Trophoblast cell (in vitro differentiated cells and primary cell): ENCODE measurements at regions not wholly inside any gene's neighbourhood (a gene's known extent, or its start where the extent isn't known, plus 50 kb on each side); places are given as distances from the start of the nearest gene placed in this dataset.
"Not testable (repeated sequence)": the region's sequence is repeated elsewhere in the genome, so short reads cannot be mapped to it uniquely, and the experiment has no call there.

ENCODE experiments used
- DNase-seq, 2 donors: peaks; one replicate each; pipeline ENCODE4 v3.0.0-alpha.2; 2016
- H2AFZ ChIP-seq: 2 replicates; pipeline ENCODE4 v1.6.1; 2013; ENCODE audit warnings: low read length, moderate library complexity, mild to moderate bottlenecking; ENCODE audit not compliant: insufficient read depth, poor library complexity
- H2AK5ac ChIP-seq: 2 replicates; pipeline ENCODE4 v1.6.1; 2013; ENCODE audit warnings: mild to moderate bottlenecking, low read length
- H2BK120ac ChIP-seq: 2 replicates; pipeline ENCODE4 v1.6.1; 2013; ENCODE audit warnings: low read length, mild to moderate bottlenecking, moderate library complexity; ENCODE audit not compliant: insufficient read depth, poor library complexity
- H2BK12ac ChIP-seq: 2 replicates; pipeline ENCODE4 v1.6.1; 2013; ENCODE audit warnings: mild to moderate bottlenecking, low read length, moderate library complexity
- H2BK5ac ChIP-seq: 2 replicates; pipeline ENCODE4 v1.6.1; 2013; ENCODE audit warnings: low read length, low read depth, moderate library complexity, mild to moderate bottlenecking; ENCODE audit not compliant: poor library complexity
- H3K14ac ChIP-seq: 2 replicates; pipeline ENCODE4 v1.6.1; 2013; ENCODE audit warnings: mild to moderate bottlenecking, low read length
- H3K18ac ChIP-seq: 2 replicates; pipeline ENCODE4 v1.6.1; 2013; ENCODE audit warnings: mild to moderate bottlenecking, low read length
- H3K23ac ChIP-seq: 2 replicates; pipeline ENCODE4 v1.6.1; 2013; ENCODE audit warnings: low read length
- H3K27ac ChIP-seq: 2 replicates; pipeline ENCODE4 v1.5.1; 2013; ENCODE audit warnings: low read depth, mild to moderate bottlenecking, inconsistent platforms, low read length, moderate library complexity
- H3K27me3 ChIP-seq: 2 replicates; pipeline ENCODE4 v1.6.1; 2013; ENCODE audit warnings: inconsistent platforms, mild to moderate bottlenecking, low read length, moderate library complexity; ENCODE audit not compliant: insufficient read depth
- H3K36me3 ChIP-seq, 2 experiments: 1 replicate in 1 of 2; 2 replicates in 1 of 2; pipeline ENCODE4 v1.6.1; 2013; ENCODE audit warnings: low read length in 2 of 2, mild to moderate bottlenecking in 2 of 2, moderate library complexity in 1 of 2; ENCODE audit not compliant: insufficient read depth in 2 of 2, control insufficient read depth in 1 of 2
- H3K4ac ChIP-seq: 2 replicates; pipeline ENCODE4 v1.6.1; 2013; ENCODE audit warnings: low read depth, mild to moderate bottlenecking, low read length, moderate library complexity
- H3K4me1 ChIP-seq, 2 experiments: 1 replicate in 1 of 2; 2 replicates in 1 of 2; pipeline ENCODE4 v1.6.1; 2013; ENCODE audit warnings: low read length in 2 of 2, mild to moderate bottlenecking in 2 of 2, moderate library complexity in 1 of 2; ENCODE audit not compliant: insufficient read depth in 2 of 2, control insufficient read depth in 1 of 2
- H3K4me2 ChIP-seq: 2 replicates; pipeline ENCODE4 v1.6.1; 2013; ENCODE audit warnings: inconsistent platforms, mild to moderate bottlenecking, low read length, moderate library complexity
- H3K4me3 ChIP-seq: 2 replicates; pipeline ENCODE4 v1.5.1; 2013; ENCODE audit warnings: mild to moderate bottlenecking, low read depth, low read length, inconsistent platforms
- H3K79me1 ChIP-seq: one replicate; pipeline ENCODE4 v1.6.1; 2013; ENCODE audit warnings: low read length
- H3K79me2 ChIP-seq: 2 replicates; pipeline ENCODE4 v1.6.1; 2013; ENCODE audit warnings: low read length, mild to moderate bottlenecking; ENCODE audit not compliant: control insufficient read depth, insufficient read depth, poor library complexity
- H3K9ac ChIP-seq: 2 replicates; pipeline ENCODE4 v1.6.1; 2013; ENCODE audit warnings: mild to moderate bottlenecking, low read length
- H3K9me3 ChIP-seq: 2 replicates; pipeline ENCODE4 v1.6.1; 2013; ENCODE audit warnings: low read depth, mild to moderate bottlenecking, control low read depth, inconsistent platforms, low read length; ENCODE audit not compliant: insufficient read depth
- H4K12ac ChIP-seq: 2 replicates; pipeline ENCODE4 v1.6.1; 2013; ENCODE audit warnings: low read depth, mild to moderate bottlenecking, low read length, moderate library complexity
- H4K8ac ChIP-seq: 2 replicates; pipeline ENCODE4 v1.6.1; 2013; ENCODE audit warnings: low read depth, mild to moderate bottlenecking, low read length, moderate library complexity
- H4K91ac ChIP-seq: one replicate; pipeline ENCODE4 v1.6.1; 2013; ENCODE audit warnings: low read depth, mild to moderate bottlenecking, low read length, moderate library complexity
- WGBS: extraction: QIAGEN DNeasy Blood & Tissue Kit; methylation state at CpG from one replicate; pipeline ENCODE4 v1.1.7; 2013; ENCODE audit warnings: missing lambda C conversion rate; ENCODE audit not compliant: insufficient read length, insufficient coverage; ENCODE audit errors: extremely low coverage; 5-methylcytosine and 5-hydroxymethylcytosine counted together

DNA sequence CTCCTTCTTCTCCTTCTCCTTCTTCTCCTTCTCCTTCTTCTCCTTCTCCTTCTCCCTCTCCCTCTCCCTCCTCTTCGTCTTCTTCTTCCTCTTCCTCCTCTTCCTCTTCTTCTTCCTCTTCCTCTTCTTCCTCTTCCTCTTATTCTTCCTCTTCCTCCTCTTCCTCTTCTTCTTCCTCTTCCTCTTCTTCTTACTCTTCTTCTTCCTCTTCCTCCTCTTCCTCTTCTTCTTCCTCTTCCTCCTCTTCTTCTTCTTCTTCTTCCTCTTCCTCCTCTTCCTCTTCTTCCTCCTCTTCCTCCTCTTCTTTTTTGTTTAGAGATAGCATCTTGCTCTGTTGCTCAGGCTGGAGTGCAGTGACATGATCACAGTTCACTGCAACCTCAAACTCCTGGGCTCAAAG, 97.7 kb upstream of the MPHOSPH6 start:
- not testable (repeated sequence) for H2BK5ac ChIP-seq, H2BK120ac ChIP-seq, H4K8ac ChIP-seq, H3K36me3 ChIP-seq, H3K4me3 ChIP-seq, DNase-seq, H3K9ac ChIP-seq, H4K12ac ChIP-seq, H2BK12ac ChIP-seq, H3K79me1 ChIP-seq, H2AK5ac ChIP-seq, H3K27ac ChIP-seq, H3K18ac ChIP-seq, H3K14ac ChIP-seq, H2AFZ ChIP-seq, H3K4me2 ChIP-seq, H3K4me1 ChIP-seq, H3K9me3 ChIP-seq, H3K23ac ChIP-seq, H3K79me2 ChIP-seq, H3K4ac ChIP-seq, H3K27me3 ChIP-seq, H4K91ac ChIP-seq
- no CpG with 5 or more reads among the region's 1 CpG for WGBS

DNA sequence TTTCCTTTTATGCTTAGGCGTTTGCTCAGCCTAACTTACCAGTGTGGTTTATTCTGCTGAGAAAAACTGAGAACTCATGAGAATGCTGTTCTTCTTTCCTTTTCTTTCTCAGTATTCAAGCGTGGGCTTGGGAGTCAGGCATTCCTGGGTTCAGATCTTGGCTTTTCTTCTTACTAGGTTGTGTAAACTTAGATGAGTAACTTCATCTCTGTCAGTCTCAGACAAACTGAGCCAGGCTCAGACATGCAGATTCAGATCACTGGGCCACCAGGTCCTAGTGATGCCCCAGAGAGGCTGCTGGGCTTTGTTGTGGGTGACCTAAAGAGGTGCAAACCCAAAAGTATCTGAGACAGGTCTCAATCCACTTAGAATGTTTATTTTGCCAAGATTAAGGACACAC, 95.8 kb upstream of the MPHOSPH6 start:
- Histone ChIP-seq H2BK120ac (no peak overlapping the region), H3K14ac (no peak overlapping the region), H3K4me3 (no peak overlapping the region), H2AFZ (no peak overlapping the region), H3K27ac (no peak overlapping the region), H3K9me3 (no peaks in the 10 kb centered on the region), H4K91ac (no peak overlapping the region), H4K12ac (no peak overlapping the region), H3K4me1 (no peaks in the 10 kb centered on the region), H2AK5ac (no peak overlapping the region), H3K79me2 (no peaks in the 10 kb centered on the region), H3K9ac (no peak overlapping the region), H3K23ac (no peak overlapping the region), H3K4ac (no peak overlapping the region), H2BK12ac (no peak overlapping the region), H3K79me1 (no peaks in the 10 kb centered on the region), H3K18ac (no peak overlapping the region), H3K27me3 (no peaks in the 10 kb centered on the region), H3K4me2 (no peak overlapping the region), H2BK5ac (no peak overlapping the region), H4K8ac (no peak overlapping the region), H3K36me3 (no peaks in the 10 kb centered on the region)
- no CpG with 5 or more reads among the region's 2 CpGs for WGBS
- DNase-seq: no peak

DNA sequence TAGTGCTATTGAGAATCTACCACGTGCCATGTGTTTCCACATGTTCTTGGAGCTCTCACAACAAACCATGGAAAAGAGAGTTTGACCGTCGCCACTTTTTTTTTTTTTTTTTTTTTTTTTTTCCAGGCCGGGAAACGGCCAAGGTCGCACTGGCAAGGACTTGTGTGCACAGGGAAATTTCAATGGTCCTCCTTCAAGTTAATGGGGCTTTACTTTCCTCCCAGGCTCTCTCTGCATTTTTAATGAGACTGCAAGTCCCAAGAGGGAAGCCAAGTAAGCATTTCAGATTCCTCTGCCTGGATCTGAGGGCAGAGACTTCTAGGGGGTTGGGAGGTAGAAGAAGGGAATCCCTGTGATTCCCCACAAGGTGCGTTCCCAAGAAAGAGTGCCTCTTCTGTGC, 94.7 kb upstream of the MPHOSPH6 start:
- Histone ChIP-seq H3K4me1 (no peaks in the 10 kb centered on the region), H3K4me3 (no peak overlapping the region), H4K12ac (no peak overlapping the region), H3K79me2 (no peaks in the 10 kb centered on the region), H4K91ac (no peak overlapping the region), H4K8ac (no peak overlapping the region), H3K18ac (no peak overlapping the region), H3K14ac (no peak overlapping the region), H3K9me3 (no peaks in the 10 kb centered on the region), H2BK120ac (no peak overlapping the region), H2BK12ac (no peak overlapping the region), H3K79me1 (no peaks in the 10 kb centered on the region), H2AFZ (no peak overlapping the region), H3K36me3 (no peaks in the 10 kb centered on the region), H3K27me3 (no peaks in the 10 kb centered on the region), H3K27ac (no peak overlapping the region), H2AK5ac (no peak overlapping the region), H2BK5ac (no peak overlapping the region), H3K4me2 (no peak overlapping the region), H3K23ac (no peak overlapping the region), H3K9ac (no peak overlapping the region), H3K4ac (no peak overlapping the region)
- no peak for DNase-seq
- no CpG with 5 or more reads among the region's 7 CpGs for whole genome bisulfite sequencing

DNA sequence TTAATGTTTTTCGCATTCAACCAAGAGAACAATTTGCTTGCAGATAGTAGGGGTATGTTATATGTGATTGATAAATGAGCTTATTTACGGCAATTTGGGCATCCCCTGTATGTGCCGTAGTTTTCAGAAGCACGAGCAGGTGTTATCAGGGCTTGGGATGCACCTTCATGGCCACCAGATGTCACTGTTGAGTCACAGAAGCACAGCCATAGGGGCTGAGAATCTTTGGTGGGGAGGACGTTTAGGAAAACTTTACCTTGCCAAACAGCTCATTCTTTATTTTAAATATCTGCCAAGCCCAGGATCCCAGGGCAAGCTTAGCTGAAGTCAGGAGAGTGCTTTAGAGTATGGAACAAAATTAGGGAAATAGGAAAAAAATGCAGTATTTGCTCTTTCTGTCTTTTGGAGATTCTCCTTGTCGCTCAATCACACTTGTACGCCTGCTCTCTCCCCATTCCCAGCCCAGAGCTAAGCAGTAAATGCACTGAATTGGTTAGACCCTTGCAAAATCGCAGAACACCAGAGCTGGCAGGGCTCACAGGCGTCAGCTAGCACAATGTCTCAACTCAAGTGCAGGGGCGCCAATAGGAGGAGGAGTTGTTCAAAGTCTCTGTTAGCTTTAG, 93.6 kb upstream of the MPHOSPH6 start:
- no peak overlapping the region for H4K91ac ChIP-seq
- no CpG with 5 or more reads among the region's 10 CpGs for WGBS
- H3K79me2 ChIP-seq: no peaks in the 10 kb centered on the region
- H3K4me2 ChIP-seq: no peak overlapping the region
- H3K4me1 ChIP-seq: no peaks in the 10 kb centered on the region
- H3K36me3 ChIP-seq: no peaks in the 10 kb centered on the region
- H3K9ac ChIP-seq: no peak overlapping the region
- H3K4me3 ChIP-seq: no peak overlapping the region
- no peak overlapping the region for H3K27ac ChIP-seq
- H3K4ac ChIP-seq: no peak overlapping the region
- H4K8ac ChIP-seq: no peak overlapping the region
- H2BK12ac ChIP-seq: no peak overlapping the region
- H2BK120ac ChIP-seq: no peak overlapping the region
- no peak overlapping the region for H3K14ac ChIP-seq
- no peak overlapping the region for H4K12ac ChIP-seq
- no peak overlapping the region for H2AFZ ChIP-seq
- no peaks in the 10 kb centered on the region for H3K79me1 ChIP-seq
- H2BK5ac ChIP-seq: no peak overlapping the region
- H3K27me3 ChIP-seq: no peaks in the 10 kb centered on the region
- no peak overlapping the region for H3K23ac ChIP-seq
- no peak overlapping the region for H3K18ac ChIP-seq
- DNase-seq: peak; percentile 26 to 86
- no peak overlapping the region for H2AK5ac ChIP-seq
- H3K9me3 ChIP-seq: no peaks in the 10 kb centered on the region
